Epithelial cell of esophagus (primary cell): ENCODE measurements at regions not wholly inside any gene's neighbourhood (a gene's known extent, or its start where the extent isn't known, plus 50 kb on each side); places are given as distances from the start of the nearest gene placed in this dataset.

Experiments
- DNase-seq: peaks from one replicate; pipeline ENCODE4 v3.0.0; 2010; ENCODE audit warnings: low read depth
- H3K4me3 ChIP-seq: 2 replicates; pipeline ENCODE4 v1.5.1; 2011; ENCODE audit warnings: mild to moderate bottlenecking, low read length, control low read depth
- TF ChIP-seq, protein P1 (sequence below): IDR thresholded peaks from 2 replicates; pipeline ENCODE4 v1.5.1; 2011; ENCODE audit warnings: low read depth, mild to moderate bottlenecking, low read length, control low read depth, inconsistent platforms; ENCODE audit not compliant: insufficient read depth; ENCODE audit errors: missing control alignments

DNA sequence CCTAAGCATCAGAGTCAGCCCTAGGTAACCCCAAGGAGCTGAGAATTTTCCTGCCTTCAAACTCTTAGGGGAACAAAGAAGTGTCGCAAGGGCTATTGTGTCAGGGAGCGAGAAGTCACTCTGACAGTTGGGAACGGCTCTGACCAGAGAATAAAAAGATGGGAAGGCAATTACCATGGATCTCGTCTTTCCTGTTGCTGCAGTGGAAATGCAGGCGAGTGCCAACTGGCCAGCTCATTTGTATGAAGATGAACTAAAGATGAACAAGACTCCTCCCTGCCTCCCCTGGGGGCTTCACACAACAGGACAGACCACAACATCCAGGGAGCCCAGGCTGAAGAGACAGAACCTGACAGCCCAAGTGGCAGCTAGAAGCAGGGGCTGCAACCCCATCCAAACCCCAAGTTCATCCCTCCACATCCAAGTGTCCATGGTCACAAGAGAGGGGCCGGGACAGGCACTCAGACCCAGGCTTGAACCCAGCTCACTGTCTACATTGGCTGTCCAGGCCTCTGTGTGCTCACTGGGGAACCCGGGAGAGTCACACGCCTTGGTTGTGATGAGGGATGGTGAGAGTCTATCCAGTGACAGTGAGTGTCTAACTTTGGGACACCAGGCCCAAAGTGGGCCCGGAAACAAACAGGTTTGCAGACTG, 322.4 kb downstream of the BCL11B start:
- TF ChIP-seq, protein P1, sequence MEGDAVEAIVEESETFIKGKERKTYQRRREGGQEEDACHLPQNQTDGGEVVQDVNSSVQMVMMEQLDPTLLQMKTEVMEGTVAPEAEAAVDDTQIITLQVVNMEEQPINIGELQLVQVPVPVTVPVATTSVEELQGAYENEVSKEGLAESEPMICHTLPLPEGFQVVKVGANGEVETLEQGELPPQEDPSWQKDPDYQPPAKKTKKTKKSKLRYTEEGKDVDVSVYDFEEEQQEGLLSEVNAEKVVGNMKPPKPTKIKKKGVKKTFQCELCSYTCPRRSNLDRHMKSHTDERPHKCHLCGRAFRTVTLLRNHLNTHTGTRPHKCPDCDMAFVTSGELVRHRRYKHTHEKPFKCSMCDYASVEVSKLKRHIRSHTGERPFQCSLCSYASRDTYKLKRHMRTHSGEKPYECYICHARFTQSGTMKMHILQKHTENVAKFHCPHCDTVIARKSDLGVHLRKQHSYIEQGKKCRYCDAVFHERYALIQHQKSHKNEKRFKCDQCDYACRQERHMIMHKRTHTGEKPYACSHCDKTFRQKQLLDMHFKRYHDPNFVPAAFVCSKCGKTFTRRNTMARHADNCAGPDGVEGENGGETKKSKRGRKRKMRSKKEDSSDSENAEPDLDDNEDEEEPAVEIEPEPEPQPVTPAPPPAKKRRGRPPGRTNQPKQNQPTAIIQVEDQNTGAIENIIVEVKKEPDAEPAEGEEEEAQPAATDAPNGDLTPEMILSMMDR: no peak
- no peak overlapping the region for H3K4me3 ChIP-seq
- peak; percentile 57 for DNase-seq

DNA sequence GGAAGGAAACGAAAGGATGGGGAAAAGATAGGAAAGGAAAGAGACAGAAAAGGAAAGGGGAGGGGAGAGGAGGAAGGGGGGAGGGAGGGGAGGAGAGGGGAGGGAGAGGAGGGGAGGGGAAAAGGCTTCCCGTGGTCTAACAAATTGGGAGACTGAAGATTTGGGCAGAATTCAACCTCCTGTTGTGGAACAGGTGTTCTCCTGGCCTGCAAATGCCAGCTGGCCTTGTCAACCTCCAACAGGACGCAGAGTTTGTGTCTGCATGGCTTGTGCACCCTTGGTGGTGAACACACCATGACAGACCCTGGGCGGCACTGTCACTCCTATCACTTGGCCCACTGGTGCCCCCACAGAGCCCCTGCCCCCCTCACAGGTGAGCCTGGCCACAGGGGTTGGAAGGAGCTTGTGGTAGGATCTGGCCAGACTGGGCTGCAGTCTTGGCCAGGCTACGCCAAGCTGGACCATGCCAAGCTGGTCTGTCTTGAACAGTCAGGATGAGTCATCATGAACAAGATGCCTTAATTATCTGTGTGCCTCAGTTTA, 321.6 kb downstream of the BCL11B start:
- DNase-seq: no peak
- TF ChIP-seq, protein P1: no peak
- no peak overlapping the region for H3K4me3 ChIP-seq

DNA sequence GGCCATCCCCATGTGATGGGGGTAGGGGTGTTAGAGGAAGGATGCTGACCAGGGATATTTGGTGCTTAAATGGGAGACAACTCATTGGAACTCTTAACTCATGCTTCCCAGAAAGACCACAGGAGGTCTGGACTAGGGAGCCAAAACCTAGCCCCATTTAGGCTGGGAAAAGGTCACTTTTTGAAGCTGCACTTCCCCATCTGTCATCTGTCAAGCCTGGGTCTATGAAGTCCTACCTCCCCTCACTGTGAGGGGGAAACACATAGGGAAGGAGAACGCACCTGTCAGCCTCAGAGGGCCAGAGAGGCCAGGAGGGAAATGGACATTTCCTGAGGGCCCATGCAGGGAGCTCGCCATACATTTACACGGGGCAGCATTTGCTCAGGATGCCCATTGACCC, 321.0 kb downstream of the BCL11B start:
- TF ChIP-seq, protein P1: no peak
- H3K4me3 ChIP-seq: no peak overlapping the region
- DNase-seq: no peak

DNA sequence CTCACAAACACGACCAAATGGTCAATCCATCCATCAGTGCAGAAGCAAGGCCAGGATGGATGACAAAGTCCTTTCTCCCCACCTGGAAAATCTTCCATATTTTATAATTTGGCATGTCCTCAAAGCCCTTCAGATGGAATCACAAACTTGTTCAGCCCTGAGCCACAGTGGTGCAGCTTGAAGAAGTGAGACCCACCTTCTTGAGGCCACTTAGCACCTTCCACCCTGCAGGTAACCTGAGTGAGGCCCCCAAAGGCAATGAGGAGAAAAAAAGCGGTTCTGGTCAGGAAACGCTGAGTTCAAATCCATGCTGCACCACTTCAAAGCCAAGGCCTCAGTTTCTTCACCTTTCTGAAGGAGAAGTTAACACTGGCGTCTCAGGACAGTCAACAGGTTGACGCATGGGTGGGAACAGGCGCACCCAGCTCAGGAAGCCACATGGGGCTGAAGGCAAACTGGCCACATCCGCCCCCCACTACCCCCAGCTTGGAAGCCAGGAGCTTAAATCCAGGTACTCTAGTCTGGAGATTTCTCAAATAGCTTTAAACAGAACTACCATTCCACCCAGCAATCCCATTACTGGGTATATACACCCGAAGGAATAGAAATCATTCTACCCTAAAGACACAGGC, 320.4 kb downstream of the BCL11B start:
- TF ChIP-seq, protein P1: no peak
- DNase-seq: no peak
- H3K4me3 ChIP-seq: no peak overlapping the region

DNA sequence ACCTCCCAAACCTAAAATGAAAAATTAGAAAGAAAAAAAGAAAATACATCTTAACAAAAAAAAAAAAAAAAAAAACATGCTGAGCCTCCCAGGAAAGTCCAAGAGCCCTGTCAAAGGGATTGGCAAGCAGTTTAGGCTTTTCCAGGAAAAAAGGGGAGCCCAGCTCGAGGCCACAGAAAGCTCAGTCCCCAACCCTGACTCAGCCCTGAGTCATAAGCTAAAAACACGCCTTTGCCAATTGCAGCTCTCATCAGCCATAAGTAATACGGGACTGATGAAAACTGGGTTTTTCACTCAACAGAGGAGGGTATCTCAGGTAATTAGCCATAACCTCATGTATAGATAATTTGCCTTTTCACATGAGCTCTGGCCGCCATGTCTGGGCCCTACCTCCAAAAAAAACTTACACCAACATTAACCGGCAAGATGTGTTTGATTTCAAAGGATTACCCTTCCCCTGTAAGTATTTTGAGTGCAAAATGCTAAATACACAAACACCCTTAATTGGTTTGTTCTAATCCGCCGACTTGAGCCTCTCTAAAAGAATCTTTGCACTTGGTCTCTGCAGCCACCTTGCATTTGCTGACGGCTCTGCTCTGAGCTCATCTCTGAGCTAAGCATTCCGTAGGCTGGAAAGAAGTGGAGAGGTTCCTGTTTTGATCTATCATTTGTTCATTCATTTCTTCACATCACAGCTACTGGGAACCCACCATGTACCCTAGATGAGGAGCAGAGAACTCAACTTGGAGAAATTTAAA, 319.2 kb downstream of the BCL11B start:
- no peak overlapping the region for H3K4me3 ChIP-seq
- peak; percentile 84 for DNase-seq
- TF ChIP-seq, protein P1: no peak

DNA sequence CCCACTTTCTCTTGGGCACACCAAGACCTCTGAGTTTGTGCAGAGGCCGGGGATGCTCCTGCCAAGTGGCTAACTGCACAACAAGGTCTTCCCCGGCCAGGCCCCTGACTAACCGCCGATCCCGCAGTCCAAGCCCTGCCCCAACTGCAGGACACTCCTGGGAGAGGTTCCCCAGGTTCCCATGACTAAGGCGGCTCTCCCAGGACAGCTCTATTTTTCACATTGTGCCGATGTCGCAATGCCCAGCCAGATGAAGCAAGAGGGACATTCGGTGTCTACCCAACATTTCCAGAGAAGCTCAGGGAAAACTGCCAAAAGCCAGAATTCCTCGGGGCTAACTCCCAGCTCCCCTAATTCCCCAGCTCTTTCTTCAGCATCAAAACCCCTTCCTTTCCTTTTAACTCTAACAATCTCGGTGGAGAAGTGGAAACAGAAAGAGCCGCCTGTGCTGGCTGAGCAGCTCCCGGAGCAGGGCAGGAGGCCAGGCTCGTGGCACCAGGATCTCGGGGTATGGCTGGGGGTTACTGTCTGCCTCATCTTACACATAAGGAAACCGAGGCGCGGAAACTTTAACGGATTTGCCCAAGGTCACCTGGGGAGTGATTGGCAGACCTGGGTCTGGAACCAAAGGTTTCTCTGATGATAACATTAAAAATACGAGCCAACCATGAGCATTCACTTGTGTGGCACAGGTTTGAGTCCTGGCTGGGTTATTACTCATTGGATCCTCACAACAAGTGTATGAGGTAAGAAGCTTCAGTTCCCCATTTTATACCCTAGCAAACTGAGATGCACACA, 318.2 kb downstream of the BCL11B start:
- peak; percentile 89 for DNase-seq
- no peak overlapping the region for H3K4me3 ChIP-seq
- TF ChIP-seq, protein P1: no peak
